Parathyroid adenoma (tissue), 2 donors: ENCODE measurements at regions not wholly inside any gene's neighbourhood (a gene's known extent, or its start where the extent isn't known, plus 50 kb on each side); places are given as distances from the start of the nearest gene placed in this dataset.

Source experiments
- H2AFZ ChIP-seq: fragments of 300-600 bp; sonication (generic); one replicate; pipeline ENCODE4 v1.7.0; 2017; ENCODE audit warnings: antibody characterized with exemption, mild to moderate bottlenecking
- H3K27ac ChIP-seq: fragments of 300-600 bp; sonication (generic); one replicate; pipeline ENCODE4 v1.7.0; 2017
- H3K27me3 ChIP-seq: fragments of 300-600 bp; sonication (generic); one replicate; pipeline ENCODE4 v1.7.0; 2017; ENCODE audit warnings: low read length; ENCODE audit not compliant: control insufficient read depth, insufficient read depth
- H3K36me3 ChIP-seq: fragments of 300-600 bp; sonication (generic); one replicate; pipeline ENCODE4 v1.7.0; 2017; ENCODE audit warnings: low read length; ENCODE audit not compliant: control insufficient read depth, insufficient read depth
- H3K4me1 ChIP-seq: fragments of 300-600 bp; sonication (generic); one replicate; pipeline ENCODE4 v1.7.0; 2017; ENCODE audit warnings: control low read depth
- H3K4me2 ChIP-seq: fragments of 300-600 bp; sonication (generic); one replicate; pipeline ENCODE4 v1.7.0; 2017; ENCODE audit warnings: low read length
- H3K4me3 ChIP-seq: fragments of 300-600 bp; sonication (generic); one replicate; pipeline ENCODE4 v1.7.0; 2017; ENCODE audit warnings: low read depth, low read length
- H3K79me2 ChIP-seq: fragments of 300-600 bp; sonication (generic); one replicate; pipeline ENCODE4 v1.7.0; 2017; ENCODE audit warnings: control low read depth
- H3K9ac ChIP-seq: fragments of 300-600 bp; sonication (generic); one replicate; pipeline ENCODE4 v1.7.0; 2017; ENCODE audit warnings: mild to moderate bottlenecking
- H3K9me3 ChIP-seq: fragments of 300-600 bp; sonication (generic); one replicate; pipeline ENCODE4 v1.7.0; 2017; ENCODE audit warnings: low read length; ENCODE audit not compliant: control insufficient read depth
- CTCF ChIP-seq: fragments of 300-600 bp; sonication (generic); IDR thresholded peaks from one replicate; pipeline ENCODE4 v1.7.0; 2017; ENCODE audit warnings: antibody characterized with exemption, mild to moderate bottlenecking
- donor health status: primary hyperparathyroidism.

GRCh38 chr2:41993435-41993925, 54.3 kb upstream of the PKDCC start:
- H3K9ac ChIP-seq: no peak overlapping the region
- H3K79me2 ChIP-seq: no peaks in the 10 kb centered on the region
- no peak overlapping the region for H3K4me3 ChIP-seq
- H2AFZ ChIP-seq: no peak overlapping the region
- H3K4me2 ChIP-seq: no peak overlapping the region
- H3K27me3 ChIP-seq: no peaks in the 10 kb centered on the region
- H3K36me3 ChIP-seq: no peaks in the 10 kb centered on the region
- no peaks in the 10 kb centered on the region for H3K9me3 ChIP-seq
- H3K4me1 ChIP-seq: no peaks in the 10 kb centered on the region
- no peak for TF ChIP-seq CTCF
- H3K27ac ChIP-seq: no peak overlapping the region

GRCh38 chr2:41994233-41994637, 53.6 kb upstream of the PKDCC start:
- H3K27ac ChIP-seq: no peak overlapping the region
- H3K4me1 ChIP-seq: no peaks in the 10 kb centered on the region
- no peaks in the 10 kb centered on the region for H3K79me2 ChIP-seq
- H3K4me2 ChIP-seq: no peak overlapping the region
- H3K27me3 ChIP-seq: no peaks in the 10 kb centered on the region
- no peaks in the 10 kb centered on the region for H3K9me3 ChIP-seq
- H3K4me3 ChIP-seq: no peak overlapping the region
- H3K9ac ChIP-seq: no peak overlapping the region
- no peaks in the 10 kb centered on the region for H3K36me3 ChIP-seq
- H2AFZ ChIP-seq: no peak overlapping the region
- no peak for TF ChIP-seq CTCF

GRCh38 chr2:41994661-41995060, 53.2 kb upstream of the PKDCC start:
- Histone ChIP-seq H3K4me2 (no peak overlapping the region), H3K27ac (no peak overlapping the region), H3K4me3 (no peak overlapping the region), H3K27me3 (no peaks in the 10 kb centered on the region), H2AFZ (no peak overlapping the region), H3K36me3 (no peaks in the 10 kb centered on the region), H3K9me3 (no peaks in the 10 kb centered on the region), H3K9ac (no peak overlapping the region), H3K4me1 (no peaks in the 10 kb centered on the region), H3K79me2 (no peaks in the 10 kb centered on the region)
- TF ChIP-seq CTCF: no peak

- Histone ChIP-seq H3K36me3 (no peaks in the 10 kb centered on the region), H2AFZ (no peak overlapping the region), H3K79me2 (no peaks in the 10 kb centered on the region), H3K4me2 (no peak overlapping the region), H3K9ac (no peak overlapping the region), H3K4me3 (no peak overlapping the region), H3K27ac (no peak overlapping the region), H3K27me3 (no peaks in the 10 kb centered on the region), H3K4me1 (no peaks in the 10 kb centered on the region), H3K9me3 (no peaks in the 10 kb centered on the region)
- no peak for TF ChIP-seq CTCF
These were observed 50.3 kb upstream of the PKDCC start for GRCh38 chr2:41997561-41997960.
